ENCODE measurements at regions not wholly inside any gene's neighbourhood (a gene's known extent, or its start where the extent isn't known, plus 50 kb on each side); places are given as distances from the start of the nearest gene placed in this dataset.
"Not testable (repeated sequence)": the region's sequence is repeated elsewhere in the genome, so short reads cannot be mapped to it uniquely, and the experiment has no call there.

GRCh38 chr16:6777624-6778023 is 555.0 kb upstream of the RBFOX1 start:
- ChIA-PET CTCF (interaction anchor here (1.5 kb wide), 1 partner anchor 8 kb away, joined by 3 read pairs; no protein-coding TSS in a partner anchor), POLR2A (no interaction called here)
- no peak for TF ChIP-seq CTCF (IDR thresholded peaks at IDR 0.05; ENCODE audit: control extremely low read depth, extremely low read depth, low read depth, missing control alignments)
- DNase-seq (ENCODE audit: extremely low spot score) = no peak

GRCh38 chr16:6775712-6776111 is 556.9 kb upstream of the RBFOX1 start:
- no peak for DNase-seq (ENCODE audit: extremely low spot score)
- CTCF ChIA-PET = no interaction called here
- TF ChIP-seq CTCF (IDR thresholded peaks at IDR 0.05; ENCODE audit: control extremely low read depth, extremely low read depth, low read depth, missing control alignments) = no peak
- POLR2A ChIA-PET = no interaction called here

- no peak for DNase-seq (ENCODE audit: extremely low spot score)
- ChIA-PET POLR2A (no interaction called here), CTCF (no interaction called here)
- no peak for TF ChIP-seq CTCF (IDR thresholded peaks at IDR 0.05; ENCODE audit: control extremely low read depth, extremely low read depth, low read depth, missing control alignments)
Observed at GRCh38 chr16:6771956-6772355, 560.7 kb upstream of the RBFOX1 start.

GRCh38 chr16:6753553-6753952 is 579.1 kb upstream of the RBFOX1 start:
- TF ChIP-seq CTCF (IDR thresholded peaks at IDR 0.05; ENCODE audit: control extremely low read depth, extremely low read depth, low read depth, missing control alignments) = no peak
- POLR2A ChIA-PET = no interaction called here
- no peak for DNase-seq (ENCODE audit: extremely low spot score)
- CTCF ChIA-PET = no interaction called here

GRCh38 chr16:6751191-6751590 is 581.5 kb upstream of the RBFOX1 start:
- ChIA-PET CTCF (no interaction called here), POLR2A (no interaction called here)
- no peak for DNase-seq (ENCODE audit: extremely low spot score)
- no peak for TF ChIP-seq CTCF (IDR thresholded peaks at IDR 0.05; ENCODE audit: control extremely low read depth, extremely low read depth, low read depth, missing control alignments)

- POLR2A ChIA-PET = no interaction called here
- no peak for TF ChIP-seq CTCF (IDR thresholded peaks at IDR 0.05; ENCODE audit: control extremely low read depth, extremely low read depth, low read depth, missing control alignments)
- CTCF ChIA-PET = no interaction called here
- DNase-seq (ENCODE audit: extremely low spot score) = no peak
Observed at GRCh38 chr16:6749698-6750097, 582.9 kb upstream of the RBFOX1 start.

- POLR2A ChIA-PET; DNase-seq (ENCODE audit: extremely low spot score); CTCF ChIA-PET: not testable (repeated sequence)
Observed at GRCh38 chr16:6736302-6736701, 596.3 kb upstream of the RBFOX1 start.
